ENCODE measurements at regions not wholly inside any gene's neighbourhood (a gene's known extent, or its start where the extent isn't known, plus 50 kb on each side); places are given as distances from the start of the nearest gene placed in this dataset.

DNA sequence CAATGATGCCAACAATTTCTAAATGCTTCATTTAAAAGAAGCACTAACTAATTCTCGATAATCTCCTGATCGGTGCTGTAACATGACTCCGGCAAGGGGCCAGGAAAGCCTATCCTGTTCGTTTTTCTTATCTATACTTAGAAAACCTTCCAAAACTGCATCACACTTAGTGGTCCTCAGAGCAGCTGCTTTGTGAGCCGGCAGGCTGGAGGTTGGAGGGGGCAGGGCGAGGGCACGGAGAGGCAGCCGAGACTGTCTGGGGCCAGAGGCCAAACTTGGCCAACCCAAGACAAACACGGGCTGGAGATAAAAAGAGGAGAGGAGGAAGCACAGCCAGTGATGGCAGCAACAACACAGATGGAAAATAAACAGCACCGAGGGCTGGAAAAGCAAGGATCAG lies 455.7 kb downstream of the BCOR start:
- TF ChIP-seq CTCF (IDR thresholded peaks at IDR 0.05; ENCODE audit: insufficient read depth, low read depth, low read length): no peak
- ChIA-PET POLR2A (no interaction called here), CTCF (no interaction called here)
- no peak overlapping the region for H3K4me3 ChIP-seq (ENCODE audit: low read depth, low read length)
- no peaks in the 10 kb centered on the region for H3K36me3 ChIP-seq (ENCODE audit: control insufficient read depth, insufficient read depth, low read length)
- no peaks in the 10 kb centered on the region for H3K27me3 ChIP-seq (ENCODE audit: control insufficient read depth, insufficient read depth, low read length)
- no peak for DNase-seq (ENCODE audit: low read depth)

DNA sequence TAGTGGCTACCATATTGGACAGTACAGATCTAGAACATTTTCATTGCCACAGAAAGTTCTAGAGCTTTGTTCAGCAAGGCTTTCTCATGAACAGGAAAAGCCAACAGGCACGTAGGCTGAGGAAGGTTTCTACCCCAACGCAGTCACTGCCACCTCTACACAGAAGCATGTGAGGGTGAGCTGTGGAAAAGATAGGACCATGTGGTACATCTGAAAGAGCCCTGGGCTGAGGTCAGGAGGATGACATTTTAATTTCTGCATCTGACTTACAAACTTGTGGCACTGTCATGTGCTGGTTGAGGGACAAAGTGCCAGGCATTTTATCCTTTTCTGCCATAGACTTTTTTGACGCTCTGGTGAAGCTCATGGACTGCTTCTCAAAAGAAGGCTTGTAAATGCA lies 454.2 kb downstream of the BCOR start:
- POLR2A ChIA-PET: no interaction called here
- no peaks in the 10 kb centered on the region for H3K27me3 ChIP-seq (ENCODE audit: control insufficient read depth, insufficient read depth, low read length)
- H3K4me3 ChIP-seq (ENCODE audit: low read depth, low read length): no peak overlapping the region
- no peak for TF ChIP-seq CTCF (IDR thresholded peaks at IDR 0.05; ENCODE audit: insufficient read depth, low read depth, low read length)
- CTCF ChIA-PET: no interaction called here
- no peaks in the 10 kb centered on the region for H3K36me3 ChIP-seq (ENCODE audit: control insufficient read depth, insufficient read depth, low read length)
- no peak for DNase-seq (ENCODE audit: low read depth)

DNA sequence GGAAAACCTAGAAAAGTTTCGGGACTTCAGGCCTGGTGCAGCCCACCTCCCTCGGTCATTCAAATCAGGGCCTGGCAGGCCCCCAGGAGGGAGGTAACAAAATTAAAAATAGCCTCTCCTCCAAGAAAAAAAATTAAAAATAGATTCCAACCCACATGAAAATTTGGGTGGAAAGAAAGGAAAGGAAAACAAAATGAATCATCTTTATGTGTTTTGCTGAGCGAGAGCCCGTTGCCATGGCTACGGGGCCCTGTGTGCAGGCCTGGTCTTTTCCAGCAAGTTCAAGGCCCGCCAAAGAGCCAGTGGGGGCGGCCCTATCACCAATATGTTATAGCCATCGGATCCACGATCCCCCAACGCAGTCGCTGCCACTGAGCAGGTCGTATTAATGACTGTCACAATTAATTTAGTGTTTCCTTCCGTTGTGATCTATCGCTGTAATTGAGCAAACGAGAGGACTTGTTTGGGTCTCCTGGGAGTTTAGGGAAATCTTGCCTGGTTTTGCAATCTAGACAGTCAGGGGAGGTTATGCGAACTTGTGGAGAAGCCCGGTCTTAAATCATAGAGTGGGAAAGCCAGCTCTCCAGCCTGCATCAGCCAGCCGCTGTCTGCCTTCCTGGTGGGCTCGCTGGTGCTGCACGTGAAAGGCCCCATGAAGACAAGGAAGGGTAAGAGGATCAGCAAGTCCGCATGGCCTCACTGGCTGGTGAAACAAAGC lies 452.4 kb downstream of the BCOR start:
- TF ChIP-seq CTCF (IDR thresholded peaks at IDR 0.05; ENCODE audit: insufficient read depth, low read depth, low read length): no peak
- ChIA-PET CTCF (interaction anchor here (0.6 kb wide), 1 partner anchor 342 kb away, joined by 6 read pairs; no protein-coding TSS in a partner anchor), POLR2A (no interaction called here)
- H3K27me3 ChIP-seq (ENCODE audit: control insufficient read depth, insufficient read depth, low read length): no peaks in the 10 kb centered on the region
- H3K36me3 ChIP-seq (ENCODE audit: control insufficient read depth, insufficient read depth, low read length): no peaks in the 10 kb centered on the region
- no peak for DNase-seq (ENCODE audit: low read depth)
- H3K4me3 ChIP-seq (ENCODE audit: low read depth, low read length): no peak overlapping the region

DNA sequence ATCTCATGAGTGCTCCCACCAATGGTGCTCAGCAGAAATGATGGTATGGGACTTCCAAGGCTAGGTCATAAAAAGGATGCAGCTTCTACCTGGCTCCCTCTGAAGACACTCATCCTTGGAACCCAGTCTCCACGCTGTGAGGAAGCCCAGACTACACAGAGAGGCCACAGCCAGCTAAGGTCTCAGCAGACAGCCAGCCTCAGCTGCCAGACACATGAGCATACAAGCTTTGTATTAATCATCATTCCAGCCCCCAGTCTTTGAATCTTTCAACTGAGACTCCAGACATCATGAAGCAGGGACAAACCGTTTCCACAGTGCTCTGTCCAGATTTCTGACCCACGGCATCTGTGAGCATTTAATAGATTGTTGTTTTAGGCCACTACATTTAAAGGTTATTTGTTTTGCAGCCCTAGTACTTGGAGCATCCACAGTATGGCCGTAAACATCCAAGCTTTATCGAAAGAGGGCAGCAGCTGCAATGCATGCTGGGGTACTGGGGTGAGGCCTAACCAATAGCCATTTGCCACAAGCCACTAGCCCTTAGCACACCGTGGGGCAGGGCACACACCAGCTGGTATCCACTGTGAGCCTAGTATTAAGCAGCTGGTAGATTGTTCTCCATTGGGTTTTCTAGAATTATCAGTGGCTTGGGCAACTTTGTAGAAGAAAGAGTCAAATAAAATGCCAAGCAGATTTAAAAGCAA lies 449.1 kb downstream of the BCOR start:
- no peaks in the 10 kb centered on the region for H3K36me3 ChIP-seq (ENCODE audit: control insufficient read depth, insufficient read depth, low read length)
- H3K4me3 ChIP-seq (ENCODE audit: low read depth, low read length): no peak overlapping the region
- no peak for TF ChIP-seq CTCF (IDR thresholded peaks at IDR 0.05; ENCODE audit: insufficient read depth, low read depth, low read length)
- DNase-seq (ENCODE audit: low read depth): no peak
- CTCF ChIA-PET: interaction anchor here (1.0 kb wide), 1 partner anchor 15 kb away, joined by 3 read pairs; no protein-coding TSS in a partner anchor
- H3K27me3 ChIP-seq (ENCODE audit: control insufficient read depth, insufficient read depth, low read length): no peaks in the 10 kb centered on the region
- POLR2A ChIA-PET: no interaction called here

- no peaks in the 10 kb centered on the region for H3K36me3 ChIP-seq (ENCODE audit: control insufficient read depth, insufficient read depth, low read length)
- CTCF ChIA-PET: interaction anchor here (2.1 kb wide), 1 partner anchor 11 kb away, joined by 6 read pairs; no protein-coding TSS in a partner anchor
- no peak overlapping the region for H3K4me3 ChIP-seq (ENCODE audit: low read depth, low read length)
- H3K27me3 ChIP-seq (ENCODE audit: control insufficient read depth, insufficient read depth, low read length): no peaks in the 10 kb centered on the region
- POLR2A ChIA-PET: no interaction called here
- no peak for DNase-seq (ENCODE audit: low read depth)
- no peak for TF ChIP-seq CTCF (IDR thresholded peaks at IDR 0.05; ENCODE audit: insufficient read depth, low read depth, low read length)
These were observed 446.9 kb downstream of the BCOR start for GRCh38 chrX:39650768-39651347.

Measured in BJ (cell line).